NT2/D1 (cell line): ENCODE measurements at regions not wholly inside any gene's neighbourhood (a gene's known extent, or its start where the extent isn't known, plus 50 kb on each side); places are given as distances from the start of the nearest gene placed in this dataset.

Experiments used
- DNase-seq: peaks from one replicate; pipeline ENCODE4 v3.0.0-alpha.2; 2011; ENCODE audit warnings: low read depth, low spot score
- H3K27me3 ChIP-seq: 2 replicates; pipeline ENCODE4 v1.6.0; 2011; ENCODE audit warnings: mild to moderate bottlenecking; ENCODE audit not compliant: insufficient read length, insufficient read depth
- H3K36me3 ChIP-seq: 2 replicates; pipeline ENCODE4 v1.6.1; 2011; ENCODE audit warnings: mild to moderate bottlenecking, low read length, mixed read lengths; ENCODE audit not compliant: insufficient read depth, insufficient read length
- H3K4me1 ChIP-seq: 2 replicates; pipeline ENCODE4 v1.5.1; 2011; ENCODE audit not compliant: insufficient read depth, insufficient read length
- H3K4me3 ChIP-seq: 2 replicates; pipeline ENCODE4 v1.5.1; 2011; ENCODE audit warnings: low read depth; ENCODE audit not compliant: insufficient read length
- H3K9ac ChIP-seq: 2 replicates; pipeline ENCODE4 v1.6.0; 2011; ENCODE audit warnings: low read depth; ENCODE audit not compliant: insufficient read length
- H3K9me3 ChIP-seq: 2 replicates; pipeline ENCODE4 v1.5.1; 2011; ENCODE audit warnings: mild to moderate bottlenecking, low read length; ENCODE audit not compliant: insufficient read depth
- SUZ12 ChIP-seq: IDR thresholded peaks from 2 replicates; pipeline ENCODE4 v1.6.1; 2011; ENCODE audit not compliant: insufficient read length, insufficient read depth; ENCODE audit errors: extremely low read depth
- YY1 ChIP-seq: IDR thresholded peaks from 2 replicates; pipeline ENCODE4 v1.6.1; 2011; ENCODE audit not compliant: insufficient read length, insufficient read depth
- ZNF274 ChIP-seq: IDR thresholded peaks from 2 replicates; pipeline ENCODE4 v1.6.1; 2011; ENCODE audit warnings: mild to moderate bottlenecking, low read depth, low read length

DNA sequence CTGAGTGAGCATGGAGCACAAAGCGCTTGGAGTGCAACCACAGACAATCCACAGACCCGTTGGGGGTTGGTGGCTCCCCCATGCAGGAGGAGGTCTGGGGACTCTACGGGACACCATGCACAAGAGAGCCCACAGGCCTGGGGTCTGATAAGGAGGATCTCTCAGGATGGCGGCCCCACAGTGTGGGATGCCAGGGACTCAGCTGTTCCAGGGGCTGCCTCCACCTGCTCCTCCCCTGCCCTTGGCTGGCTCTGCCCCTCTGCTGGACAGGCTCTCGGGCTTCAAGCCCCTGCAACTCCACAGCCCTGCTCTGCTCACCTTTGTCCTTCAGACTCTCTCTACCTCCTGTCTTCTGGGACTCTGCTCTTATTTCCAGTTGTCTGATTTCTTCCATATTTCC, 184.5 kb upstream of the CHRNA7 start:
- Histone ChIP-seq H3K4me1 (no peaks in the 10 kb centered on the region), H3K9ac (no peak overlapping the region), H3K9me3 (no peaks in the 10 kb centered on the region), H3K4me3 (no peak overlapping the region), H3K36me3 (no peaks in the 10 kb centered on the region), H3K27me3 (no peaks in the 10 kb centered on the region)
- DNase-seq = no peak
- TF ChIP-seq ZNF274 = no peak
- no peak for TF ChIP-seq SUZ12
- no peak for TF ChIP-seq YY1

DNA sequence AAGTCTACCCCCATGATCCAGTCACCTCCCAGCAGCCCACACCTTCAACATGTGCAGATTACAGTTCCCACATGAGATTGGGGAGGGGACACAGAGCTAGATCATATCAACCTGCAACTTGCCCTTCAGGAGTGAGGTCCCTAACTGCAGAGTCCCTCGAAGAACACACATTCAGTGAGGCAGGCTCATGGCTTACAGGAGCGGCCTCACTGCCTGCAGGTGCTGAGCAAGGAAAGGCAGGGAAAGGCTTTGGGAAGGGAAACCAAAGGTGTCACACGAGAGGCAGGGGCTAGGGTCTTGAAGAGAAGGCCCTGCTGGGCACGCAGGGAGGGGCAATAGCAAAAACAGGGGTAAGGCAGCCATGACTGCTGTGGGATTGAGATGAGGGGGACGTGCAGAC, 182.4 kb upstream of the CHRNA7 start:
- Histone ChIP-seq H3K4me3 (no peak overlapping the region), H3K36me3 (no peaks in the 10 kb centered on the region), H3K9ac (no peak overlapping the region), H3K9me3 (no peaks in the 10 kb centered on the region), H3K27me3 (no peaks in the 10 kb centered on the region), H3K4me1 (no peaks in the 10 kb centered on the region)
- TF ChIP-seq SUZ12 (no peak), YY1 (no peak), ZNF274 (no peak)
- no peak for DNase-seq

DNA sequence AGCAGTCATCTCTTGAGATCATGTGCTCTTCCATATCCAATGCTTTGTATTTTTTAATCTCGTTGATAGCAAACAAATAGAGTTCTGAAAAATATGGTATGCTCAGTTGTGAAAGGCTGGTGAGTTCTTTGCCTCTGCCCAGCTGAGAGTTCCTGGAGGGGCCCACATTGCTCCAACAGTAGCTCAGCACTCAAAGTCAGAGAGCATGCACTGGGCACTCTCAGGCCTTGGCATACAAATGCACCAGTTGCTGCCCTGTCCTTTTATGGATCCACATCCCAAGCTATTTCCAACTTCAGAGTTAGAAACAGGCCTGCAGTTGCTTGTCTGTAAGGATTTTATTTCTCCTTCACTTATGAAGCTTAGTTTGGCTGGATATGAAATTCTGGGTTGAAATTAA, 181.7 kb upstream of the CHRNA7 start:
- Histone ChIP-seq H3K9me3 (no peaks in the 10 kb centered on the region), H3K4me3 (no peak overlapping the region), H3K27me3 (no peaks in the 10 kb centered on the region), H3K36me3 (no peaks in the 10 kb centered on the region), H3K9ac (no peak overlapping the region), H3K4me1 (no peaks in the 10 kb centered on the region)
- DNase-seq = no peak
- no peak for TF ChIP-seq YY1
- no peak for TF ChIP-seq ZNF274
- TF ChIP-seq SUZ12 = no peak

DNA sequence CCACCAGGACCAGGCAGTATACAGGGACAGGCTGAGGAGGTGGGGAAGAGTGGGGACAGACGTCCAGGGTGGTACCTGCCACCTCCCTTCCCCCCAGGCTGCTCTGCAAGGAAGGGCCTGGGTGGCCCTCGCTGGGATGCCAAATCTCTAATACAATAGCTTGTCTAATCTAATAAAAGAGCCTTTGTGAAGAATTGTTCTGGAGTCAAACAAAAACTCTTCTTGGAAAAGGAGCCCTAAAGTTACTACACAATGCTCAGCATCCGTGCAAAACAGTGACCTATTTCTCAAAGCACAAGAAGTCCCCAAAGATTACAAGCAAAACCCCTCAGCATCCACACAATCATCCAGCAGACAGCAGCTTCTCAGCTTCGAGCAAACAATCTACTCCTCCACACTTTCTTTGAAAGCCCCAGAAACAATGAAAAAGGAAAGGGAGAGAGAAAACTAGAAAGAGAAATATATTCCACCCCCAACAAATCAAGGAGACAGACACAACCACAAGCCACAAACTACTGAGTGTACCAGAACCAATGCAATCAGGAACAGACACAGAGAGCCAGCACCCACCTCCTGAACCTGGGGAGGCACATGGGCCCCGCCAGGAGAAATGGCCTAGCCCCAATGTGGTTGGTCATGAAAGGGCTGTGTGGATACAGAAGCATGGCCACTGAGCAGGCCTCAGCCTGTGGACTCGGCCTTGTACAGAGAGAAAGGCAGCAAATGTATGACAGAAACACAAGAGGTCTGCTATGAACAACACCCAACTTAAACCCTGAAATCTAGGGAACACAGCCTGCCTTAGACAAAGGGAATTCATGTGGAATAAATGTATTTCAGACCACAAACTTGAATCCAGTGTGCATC, 177.1 kb upstream of the CHRNA7 start:
- Histone ChIP-seq H3K4me1 (no peaks in the 10 kb centered on the region), H3K36me3 (no peaks in the 10 kb centered on the region), H3K27me3 (no peaks in the 10 kb centered on the region), H3K4me3 (no peak overlapping the region), H3K9me3 (no peaks in the 10 kb centered on the region), H3K9ac (no peak overlapping the region)
- no peak for DNase-seq
- no peak for TF ChIP-seq YY1

DNA sequence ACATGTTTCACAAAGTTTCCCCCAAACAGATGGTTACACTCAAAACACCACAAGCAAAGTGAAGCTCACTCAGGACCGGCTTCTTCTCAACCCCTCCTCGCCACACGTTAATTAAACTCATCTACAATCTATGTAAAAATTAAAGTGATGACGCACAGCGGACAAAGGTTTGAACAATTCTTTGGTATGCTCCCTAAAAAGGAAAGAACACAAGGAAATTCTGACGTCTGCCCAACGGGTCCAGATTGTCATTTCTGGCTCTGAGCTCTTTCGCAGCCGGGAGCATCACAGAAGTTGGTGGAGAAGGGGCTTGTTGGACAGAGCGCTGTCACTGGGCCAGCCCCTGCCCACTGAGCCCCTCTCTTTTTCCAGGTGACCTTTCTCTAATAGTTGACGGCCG, 173.7 kb upstream of the CHRNA7 start:
- peaks cover 3% of the 10 kb centered on the region for H3K4me1 ChIP-seq
- H3K36me3 ChIP-seq = no peaks in the 10 kb centered on the region
- no peak overlapping the region for H3K9ac ChIP-seq
- H3K9me3 ChIP-seq = no peaks in the 10 kb centered on the region
- no peak overlapping the region for H3K4me3 ChIP-seq
- DNase-seq = no peak
- no peak for TF ChIP-seq SUZ12
- TF ChIP-seq ZNF274 = no peak
- TF ChIP-seq YY1 = no peak
- no peaks in the 10 kb centered on the region for H3K27me3 ChIP-seq

DNA sequence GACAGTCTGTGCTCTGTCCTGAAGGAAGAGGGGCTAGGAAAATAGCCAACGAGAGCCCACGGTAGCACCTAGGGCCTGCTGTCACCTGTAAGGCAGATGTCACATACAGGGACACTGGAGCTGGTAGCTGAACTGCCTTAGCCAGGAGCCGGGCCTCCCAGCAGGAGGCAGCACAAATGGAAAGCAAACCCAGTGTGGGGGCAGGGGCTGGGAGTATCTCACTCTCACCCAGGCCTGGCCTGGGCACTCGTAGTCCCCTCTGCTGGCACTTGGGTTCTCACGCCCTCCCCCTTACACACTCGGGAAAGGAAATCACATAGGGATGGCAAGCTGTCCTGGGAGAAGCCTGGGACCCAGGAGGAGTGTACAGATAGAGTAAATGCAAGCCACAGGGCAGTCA, 173.1 kb upstream of the CHRNA7 start:
- H3K9me3 ChIP-seq = no peaks in the 10 kb centered on the region
- H3K36me3 ChIP-seq = no peaks in the 10 kb centered on the region
- no peak for TF ChIP-seq SUZ12
- TF ChIP-seq YY1 = no peak
- TF ChIP-seq ZNF274 = no peak
- H3K4me1 ChIP-seq = peaks cover 3% of the 10 kb centered on the region
- H3K9ac ChIP-seq = no peak overlapping the region
- H3K4me3 ChIP-seq = no peak overlapping the region
- DNase-seq = no peak
- no peaks in the 10 kb centered on the region for H3K27me3 ChIP-seq

GRCh38 chr15:31858026-31858425, 172.3 kb upstream of the CHRNA7 start:
- Histone ChIP-seq H3K36me3 (no peaks in the 10 kb centered on the region), H3K4me1 (peaks cover 3% of the 10 kb centered on the region), H3K9me3 (no peaks in the 10 kb centered on the region; the same call in 1 of the 2 replicates), H3K9ac (no peak overlapping the region), H3K27me3 (no peaks in the 10 kb centered on the region), H3K4me3 (no peak overlapping the region)
- TF ChIP-seq SUZ12 = no peak
- no peak for TF ChIP-seq ZNF274
- TF ChIP-seq YY1 = no peak
- no peak for DNase-seq
